Activated CD8-positive, alpha-beta memory T cell treated with anti-CD3 and anti-CD28 coated beads for 1 hour (primary cell): ENCODE measurements at regions not wholly inside any gene's neighbourhood (a gene's known extent, or its start where the extent isn't known, plus 50 kb on each side); places are given as distances from the start of the nearest gene placed in this dataset.

ENCODE experiments used
- DNase-seq, 2 donors: peaks; one replicate each; pipeline ENCODE4 v3.0.0-alpha.2; 2020; ENCODE audit warnings: low read depth in 1 of 2; ENCODE audit errors: extremely low read depth in 1 of 2

DNA sequence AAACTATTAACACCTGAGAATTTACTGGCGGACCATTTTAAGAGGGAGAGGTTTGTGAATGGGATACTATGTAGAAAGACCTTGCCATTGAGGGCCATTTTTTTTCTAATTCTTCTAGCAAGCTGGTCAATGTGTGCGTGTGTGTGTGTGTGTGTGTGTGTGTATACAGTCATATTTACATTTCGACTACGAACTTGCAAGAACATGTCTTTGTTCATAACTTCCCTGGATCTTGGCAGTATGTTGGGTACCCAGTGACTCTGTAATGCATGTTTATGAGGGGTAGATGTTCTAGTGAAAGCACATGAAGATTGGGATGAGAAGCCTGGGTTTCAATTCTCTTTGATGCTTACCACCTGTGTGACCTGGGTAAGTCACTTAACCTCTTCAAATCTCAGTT lies 133.6 kb downstream of the UBE2E3 start:
- no peak for DNase-seq

DNA sequence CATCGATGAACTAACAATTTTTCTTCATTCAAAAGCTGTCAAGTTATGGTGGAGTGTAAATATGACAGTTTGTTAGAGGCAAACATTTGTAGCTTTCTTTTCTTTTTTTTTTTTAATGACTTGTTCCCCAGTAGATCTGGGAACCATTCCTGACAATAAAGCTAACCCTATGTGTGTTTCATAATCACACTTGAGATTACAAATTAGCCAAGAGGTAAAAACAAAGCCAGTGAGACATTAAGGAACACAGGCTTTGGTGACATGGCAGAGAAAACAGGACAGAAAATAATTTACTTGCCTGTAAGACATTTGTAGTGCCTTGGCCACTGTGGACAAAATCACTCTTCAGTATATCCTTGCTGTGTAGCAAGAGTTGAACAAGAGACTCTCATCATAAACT lies 135.9 kb downstream of the UBE2E3 start:
- no peak for DNase-seq

DNA sequence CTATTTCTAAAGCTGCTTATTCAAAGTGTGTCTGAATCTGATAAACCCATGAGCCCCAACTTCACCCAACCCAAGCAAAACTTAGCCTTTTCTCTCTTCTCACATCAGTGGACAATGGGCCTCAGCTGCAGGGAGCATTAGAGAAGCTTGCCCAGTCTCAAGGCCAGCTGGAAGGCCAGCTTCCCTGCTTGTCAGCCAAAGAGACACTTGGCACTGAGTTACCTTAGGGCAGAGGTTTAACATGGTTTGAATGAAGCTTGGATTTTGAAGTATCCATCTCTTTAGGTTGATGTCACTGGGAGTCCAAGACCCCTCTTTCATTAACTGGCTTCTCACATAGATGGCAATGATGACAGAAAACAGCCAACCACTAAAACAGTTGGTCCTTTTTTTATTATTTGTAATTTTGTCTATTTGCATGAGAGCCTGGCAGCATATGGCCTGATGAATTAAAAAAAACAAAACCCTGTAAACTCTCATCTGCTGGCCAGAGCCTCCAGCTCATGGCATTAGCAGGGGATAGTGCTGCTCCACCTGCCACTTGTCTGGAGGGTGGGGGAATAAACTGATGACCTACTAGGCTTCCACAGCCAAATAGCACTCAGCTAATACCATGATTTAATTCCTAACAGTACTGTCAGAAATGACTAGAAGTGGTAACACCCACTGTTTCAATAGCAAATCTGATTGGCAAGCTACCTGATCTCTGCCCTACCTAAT lies 137.0 kb downstream of the UBE2E3 start:
- DNase-seq = no peak

DNA sequence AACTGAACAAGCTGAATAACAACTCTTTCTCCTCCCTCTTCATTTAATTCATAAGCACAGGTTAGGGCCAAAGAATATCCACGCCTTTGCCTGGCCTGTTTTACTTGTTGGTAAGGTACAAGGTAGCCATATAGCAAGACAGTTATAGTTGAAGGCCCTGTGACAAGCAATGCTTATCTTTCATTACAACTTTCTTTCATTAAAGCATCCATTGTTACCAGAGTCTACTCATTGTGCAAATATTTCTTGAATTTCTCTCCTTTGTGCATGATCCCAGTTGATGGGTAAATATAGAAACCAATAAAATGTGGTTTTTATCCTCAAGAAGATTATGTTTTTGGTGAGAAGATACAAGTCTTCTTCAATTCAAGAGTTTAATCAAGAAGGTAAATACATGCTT lies 140.2 kb downstream of the UBE2E3 start:
- no peak for DNase-seq

DNA sequence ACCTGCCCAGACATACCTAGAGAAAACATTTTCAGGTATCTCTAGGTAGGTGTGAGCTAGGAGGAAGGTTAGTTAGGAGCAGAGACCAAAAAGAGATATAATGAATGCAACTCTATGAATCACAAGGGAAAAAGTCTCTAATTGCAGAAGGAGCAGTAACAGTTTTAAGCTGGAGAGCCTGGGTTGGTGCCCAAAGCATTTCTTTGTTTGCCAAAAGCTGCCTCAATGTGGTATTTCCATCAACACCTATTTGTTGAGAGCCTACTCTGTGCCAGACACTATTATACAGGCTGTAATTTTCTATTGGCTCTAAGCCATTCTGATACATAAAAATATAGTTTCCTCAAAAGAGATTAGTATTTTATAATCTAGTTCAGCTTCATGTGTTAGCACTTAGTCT lies 141.6 kb downstream of the UBE2E3 start:
- DNase-seq = no peak

DNA sequence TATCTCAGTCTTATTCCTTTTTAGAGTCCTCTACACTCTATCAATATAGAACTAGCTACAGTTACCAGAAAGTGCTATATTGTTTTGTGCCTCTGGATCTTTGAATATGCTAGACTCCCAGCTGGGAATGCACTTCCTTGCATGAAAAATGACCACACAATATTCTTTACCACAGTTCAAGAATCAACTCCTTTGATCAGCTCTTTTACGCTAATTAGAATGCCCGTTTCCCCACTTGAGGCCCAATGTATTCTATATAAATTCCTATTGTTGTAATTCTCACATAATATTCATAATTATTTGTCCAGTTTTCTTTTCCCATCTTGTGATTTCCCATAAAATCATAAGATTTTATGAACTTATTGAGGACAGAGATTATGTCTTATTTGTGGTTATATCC lies 142.2 kb downstream of the UBE2E3 start:
- DNase-seq = no peak

DNA sequence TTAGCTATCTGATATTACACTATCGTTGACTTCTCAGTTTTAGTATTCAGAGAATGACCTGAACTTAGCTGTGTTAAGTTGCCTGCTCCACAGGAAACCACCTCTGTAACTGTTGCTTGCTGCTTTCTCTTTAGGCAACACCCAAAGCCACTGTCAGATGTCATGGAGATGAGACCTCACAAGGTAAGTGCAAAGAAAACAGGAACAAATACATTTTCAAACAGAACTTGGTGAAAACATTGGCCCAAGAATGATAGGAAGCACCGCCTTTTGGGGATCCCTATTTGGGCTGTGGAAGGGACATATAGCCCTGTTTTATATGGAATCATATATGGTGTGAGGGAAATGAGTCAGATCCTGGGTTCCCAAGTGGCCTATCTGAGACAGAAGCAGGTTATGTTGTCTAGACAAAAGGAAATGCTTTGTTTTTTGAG lies 143.4 kb downstream of the UBE2E3 start:
- peak in 1 of 2 donors; percentile 25 for DNase-seq

DNA sequence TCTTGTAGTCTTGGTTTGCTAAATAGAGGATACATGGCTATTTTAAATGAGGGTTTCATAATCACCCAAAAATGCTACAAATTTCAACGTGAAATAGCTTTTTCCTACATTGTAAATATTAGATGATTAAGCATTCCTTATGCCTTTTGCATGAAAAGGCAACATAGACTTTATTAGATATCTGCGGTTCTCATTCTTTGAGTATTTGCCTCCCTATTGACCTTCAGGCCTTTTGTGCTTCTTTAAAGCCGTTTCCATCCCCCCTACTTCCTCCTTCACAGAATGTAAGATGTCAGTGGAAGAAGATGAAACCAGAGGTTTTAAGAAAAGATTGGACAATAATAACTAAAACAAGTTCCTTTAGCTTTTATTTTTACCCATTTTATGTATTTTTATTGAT lies 144.1 kb downstream of the UBE2E3 start:
- no peak for DNase-seq

DNA sequence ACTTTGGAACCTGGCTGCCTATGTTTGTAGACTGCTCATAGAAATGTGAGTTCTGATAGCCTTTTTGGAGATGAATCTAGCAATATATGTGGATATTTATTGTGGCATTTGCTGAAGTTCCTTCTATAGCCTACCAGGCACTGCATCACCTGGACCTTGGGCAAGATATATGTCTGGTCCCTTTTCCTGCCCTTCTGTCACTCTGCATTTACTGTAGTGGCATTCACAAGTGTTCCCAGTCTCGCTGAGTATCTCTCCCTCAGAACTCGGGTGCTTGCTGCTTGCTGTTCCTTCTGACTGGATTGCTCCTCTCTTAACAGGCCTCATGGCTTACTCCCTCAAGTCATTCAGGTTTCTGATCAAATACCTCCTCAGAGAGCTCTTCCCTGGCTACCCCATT lies 145.0 kb downstream of the UBE2E3 start:
- DNase-seq = no peak

DNA sequence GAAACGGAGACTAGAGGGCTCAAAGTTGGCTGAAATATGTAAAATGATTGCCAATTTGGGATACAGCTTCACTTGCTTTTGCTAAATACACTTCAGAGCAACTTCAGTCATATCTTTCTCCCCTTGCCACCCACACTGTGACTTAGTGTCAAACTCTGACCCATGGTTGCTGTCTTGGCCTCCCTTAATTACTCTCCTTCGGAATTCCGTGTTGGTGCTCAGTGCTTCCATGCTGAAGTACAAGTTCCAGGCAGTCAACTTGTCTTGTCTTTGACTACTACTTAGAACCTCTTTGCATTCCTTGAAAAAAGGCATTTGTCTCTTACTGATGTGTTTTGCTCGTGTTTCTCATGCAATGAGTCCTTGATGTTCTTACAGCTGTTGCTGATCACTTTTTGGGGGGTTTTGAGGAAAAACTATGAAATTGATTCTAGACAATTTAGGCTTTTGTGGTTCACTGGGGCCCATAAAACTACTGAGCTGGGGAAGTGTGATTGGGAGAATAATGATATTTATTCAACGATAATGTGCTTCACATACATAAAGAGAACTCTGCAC lies 146.0 kb downstream of the UBE2E3 start:
- no peak for DNase-seq

DNA sequence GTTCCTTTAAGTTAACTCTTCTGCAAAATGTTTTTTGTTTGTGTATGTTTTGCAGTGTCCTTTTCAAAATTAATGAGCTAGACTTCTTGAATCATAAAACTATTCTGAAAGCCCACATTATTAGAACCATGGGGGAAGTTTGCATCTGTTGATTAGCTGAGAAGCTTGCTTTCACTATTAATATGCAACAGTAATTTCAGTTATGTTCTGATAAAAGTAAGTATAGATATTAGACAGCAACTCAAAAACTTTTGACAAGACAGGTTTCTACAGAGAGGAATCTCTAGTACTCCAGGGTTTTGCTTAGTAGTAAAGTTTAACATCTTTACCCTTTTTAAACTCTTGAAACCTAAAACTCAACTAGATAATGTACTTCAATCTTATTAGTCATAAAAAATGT lies 147.8 kb downstream of the UBE2E3 start:
- no peak for DNase-seq

DNA sequence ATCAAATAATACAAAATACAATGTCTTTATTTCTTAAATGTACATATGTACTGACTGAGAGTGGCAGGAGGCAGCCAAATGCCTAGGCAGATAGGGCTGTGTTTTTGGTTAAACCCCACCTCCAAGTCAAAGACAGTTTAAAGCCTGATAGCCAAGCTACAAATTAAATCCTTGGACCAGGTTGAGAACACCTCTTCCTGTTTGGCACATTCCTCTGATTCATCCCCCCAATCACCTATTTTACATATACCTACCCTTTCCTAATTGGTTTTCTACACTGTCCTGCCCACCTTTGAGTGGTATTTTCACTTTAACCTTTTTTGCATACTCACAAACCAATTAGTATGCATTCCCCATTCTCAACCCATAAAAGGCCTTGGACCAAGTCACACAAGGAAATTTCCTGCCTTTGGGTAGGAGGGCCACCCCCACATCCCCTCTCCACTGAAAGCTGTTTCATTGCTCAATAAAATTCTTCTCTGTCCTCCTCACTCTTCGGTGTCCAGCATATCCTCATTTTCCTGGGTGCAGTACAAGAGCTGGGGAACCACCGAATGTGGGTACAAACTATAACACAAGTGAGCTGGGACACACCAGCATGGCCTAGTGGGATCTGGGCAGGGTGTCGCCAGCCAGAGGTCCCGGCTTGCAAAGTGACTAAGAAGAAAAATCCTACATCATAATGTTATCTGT lies 149.1 kb downstream of the UBE2E3 start:
- DNase-seq = no peak

DNA sequence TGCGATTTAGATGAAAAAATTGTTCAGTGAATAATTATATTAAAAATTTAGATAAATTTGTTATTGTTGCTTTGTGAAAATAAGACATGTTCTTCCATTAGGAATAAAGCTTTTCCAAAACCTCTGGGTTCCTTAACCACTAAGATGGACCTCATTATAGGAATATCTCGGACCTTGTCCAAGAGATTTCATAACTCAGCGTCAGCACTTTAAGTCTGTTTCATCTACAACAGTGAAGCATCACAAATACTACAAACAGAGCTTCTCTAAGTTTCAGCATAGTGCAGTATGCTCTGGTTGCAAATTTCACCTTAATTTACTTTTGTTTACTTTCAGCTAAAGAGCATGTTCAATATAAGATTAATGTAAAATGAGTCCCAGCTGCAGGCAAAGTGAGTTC lies 150.3 kb downstream of the UBE2E3 start:
- no peak for DNase-seq

DNA sequence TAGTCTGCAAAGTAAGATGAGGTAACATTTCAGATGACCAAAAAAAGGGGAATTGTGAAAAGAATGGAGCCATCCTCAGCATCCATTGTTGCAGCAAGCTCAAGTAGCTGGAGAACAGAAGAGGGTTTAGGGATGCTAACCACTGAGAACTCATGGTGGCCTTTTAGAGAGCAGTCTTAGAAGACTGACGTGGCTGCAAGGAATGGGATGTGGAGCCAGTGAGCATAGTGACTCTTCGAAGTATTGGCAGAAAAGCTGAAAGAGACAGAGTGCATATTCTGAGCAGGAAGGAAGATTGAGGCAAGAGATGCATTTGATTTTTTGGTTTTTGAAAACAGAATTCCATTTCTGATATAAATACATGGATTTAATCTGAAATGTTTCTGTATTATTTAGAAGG lies 151.2 kb downstream of the UBE2E3 start:
- no peak for DNase-seq

DNA sequence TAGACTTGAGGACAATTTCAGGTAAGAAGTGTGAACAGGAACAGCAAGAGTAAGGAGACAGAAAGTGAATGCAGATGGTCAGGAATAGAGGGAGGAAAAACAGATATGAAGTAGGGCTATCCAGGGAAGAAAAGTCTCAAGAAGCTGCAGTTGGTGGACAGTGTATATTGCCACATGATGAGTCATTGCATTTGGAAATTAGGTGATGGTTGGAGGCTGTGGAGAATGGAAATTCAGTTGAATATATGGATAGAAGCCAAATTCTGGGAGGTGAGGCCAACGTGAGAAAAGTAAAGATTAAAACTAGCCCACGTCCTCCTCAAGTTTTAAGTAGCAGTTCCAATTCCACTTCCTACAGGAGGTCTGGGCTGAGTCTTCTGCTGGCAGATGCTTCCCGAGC lies 158.4 kb downstream of the UBE2E3 start:
- no peak for DNase-seq

DNA sequence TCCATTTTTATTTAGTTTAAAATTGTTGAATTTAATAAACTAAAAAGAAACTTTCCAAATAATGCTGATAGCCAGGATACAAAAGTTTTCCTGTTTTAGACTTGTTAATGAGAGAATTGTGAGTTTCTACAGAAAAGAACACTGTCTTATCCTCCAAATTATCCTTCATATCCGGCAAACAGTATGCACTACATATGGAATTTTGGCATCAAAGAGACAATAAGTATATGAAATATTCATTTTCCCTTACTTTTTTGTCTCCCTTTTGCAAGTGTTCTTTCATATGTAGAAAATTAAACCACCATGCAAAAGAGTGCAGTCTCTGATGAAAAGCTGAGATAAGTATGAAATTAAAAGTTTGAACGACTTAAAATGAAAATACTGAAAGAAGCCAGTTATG lies 159.4 kb downstream of the UBE2E3 start:
- DNase-seq = no peak

DNA sequence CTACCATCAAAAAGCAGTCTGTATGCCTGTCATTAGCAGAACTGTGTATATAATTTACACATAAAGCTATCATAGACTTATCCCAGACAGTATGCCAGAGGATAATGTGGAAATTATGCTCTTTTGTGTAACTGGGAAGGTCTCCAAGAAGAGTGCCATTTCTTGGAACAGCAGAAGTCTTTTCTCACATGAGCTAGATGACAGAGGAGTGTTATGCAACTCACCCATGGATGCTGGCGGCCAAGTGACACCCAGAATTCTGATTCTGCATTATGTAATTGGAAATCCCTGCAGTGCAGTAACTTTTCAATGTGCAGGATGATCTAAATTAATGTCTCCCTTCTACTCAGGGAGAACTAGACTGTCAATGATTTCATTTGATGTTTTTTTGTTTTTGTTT lies 160.0 kb downstream of the UBE2E3 start:
- no peak for DNase-seq

DNA sequence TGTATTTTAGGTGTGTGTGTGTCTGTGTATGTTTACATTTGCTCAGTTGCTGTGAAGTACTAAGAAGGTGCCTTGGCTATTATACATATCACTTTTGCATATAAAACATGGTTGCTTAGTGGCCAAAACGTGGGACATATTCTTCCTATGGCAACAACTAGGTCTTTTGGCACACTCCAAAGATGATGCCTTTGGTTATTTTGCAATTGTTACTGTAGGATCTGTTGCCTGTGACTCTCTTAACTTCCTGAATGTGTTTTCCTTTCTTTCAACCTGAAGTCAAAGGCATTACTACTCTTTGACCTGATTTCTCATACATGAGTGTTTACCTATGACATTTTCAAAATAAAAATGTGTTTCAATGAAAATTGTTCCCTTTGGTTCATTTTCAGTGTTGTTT lies 160.5 kb downstream of the UBE2E3 start:
- no peak for DNase-seq

DNA sequence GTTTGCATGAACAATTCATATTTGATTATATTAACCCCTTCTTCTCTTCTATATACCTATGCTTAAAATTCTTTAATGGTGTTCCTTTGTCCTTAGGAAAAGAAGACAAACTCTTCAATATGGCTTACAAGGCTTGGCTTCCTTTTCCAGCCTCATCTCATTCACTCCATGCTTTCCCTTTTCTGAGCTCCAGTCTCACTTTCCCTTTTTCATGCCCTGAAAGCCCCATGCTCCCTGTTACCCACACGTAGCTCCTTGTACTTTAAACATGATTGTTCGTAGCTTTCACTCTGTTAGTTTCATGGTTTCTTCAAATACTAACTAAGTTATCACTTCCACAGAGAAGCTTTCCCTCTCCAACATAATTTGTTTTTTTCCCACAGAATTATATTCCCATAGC lies 161.3 kb downstream of the UBE2E3 start:
- DNase-seq = no peak

DNA sequence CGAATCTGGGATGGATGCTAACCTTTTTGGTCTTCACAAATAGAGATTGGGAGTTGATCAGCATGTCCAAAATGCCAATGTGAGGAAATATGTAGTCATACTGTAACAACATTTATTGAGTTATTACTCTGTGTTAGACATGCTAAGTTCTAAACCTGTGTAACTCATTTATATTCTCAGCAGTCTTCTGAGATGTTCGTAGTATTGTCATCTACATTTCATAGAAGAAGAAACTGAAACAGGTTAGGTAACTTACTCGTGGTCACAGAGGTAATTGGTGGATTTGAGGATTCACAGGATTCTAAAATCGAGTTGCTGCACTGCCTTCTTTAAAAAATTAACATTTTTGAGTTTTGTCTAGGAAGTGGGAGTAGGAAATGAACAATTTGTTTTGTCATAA lies 162.1 kb downstream of the UBE2E3 start:
- no peak for DNase-seq

DNA sequence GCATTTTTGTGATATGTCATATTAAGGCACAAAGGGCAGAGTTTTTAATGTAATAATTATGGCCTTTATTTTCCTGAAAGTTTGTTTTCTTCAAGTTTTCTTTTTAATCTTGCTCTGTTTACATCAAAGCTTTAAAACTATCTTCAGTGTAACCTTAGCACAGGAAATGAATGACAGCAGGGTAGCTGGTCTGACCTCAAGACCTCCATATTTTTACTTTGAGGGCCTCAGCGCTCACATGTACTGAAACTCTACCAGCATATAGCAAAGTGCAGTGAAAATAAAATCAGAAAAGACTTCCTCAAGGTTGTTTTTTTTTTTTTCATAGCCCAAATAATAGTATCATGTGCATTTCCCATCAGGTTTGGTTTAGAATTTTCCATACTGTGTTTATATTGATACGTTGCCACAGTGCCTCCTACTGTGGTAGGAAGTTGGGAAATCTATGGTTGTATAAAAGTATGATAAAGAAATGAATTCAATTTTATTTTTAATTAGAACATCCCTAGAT lies 163.4 kb downstream of the UBE2E3 start:
- DNase-seq = no peak

DNA sequence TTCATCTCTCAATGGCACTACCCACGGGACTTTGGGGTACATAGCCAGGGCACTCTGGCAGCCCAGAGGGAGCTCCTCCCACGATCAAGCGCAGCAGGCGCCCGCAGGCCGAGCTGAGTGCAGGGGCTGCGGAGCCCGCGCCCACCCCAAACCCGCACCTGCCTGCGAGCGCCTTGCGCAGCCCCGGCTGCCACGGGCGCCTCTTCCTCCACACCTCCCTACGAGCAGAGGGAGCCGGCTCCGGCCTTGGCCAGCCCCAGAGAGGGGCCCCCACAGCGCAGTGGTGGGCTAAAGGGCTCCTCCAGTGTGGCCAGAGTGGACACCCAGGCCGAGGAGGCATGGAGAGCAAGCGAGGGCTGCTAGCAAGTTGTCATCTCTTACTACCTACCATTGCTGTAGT lies 165.2 kb downstream of the UBE2E3 start:
- no peak for DNase-seq
